HL-60 (cell line): ENCODE measurements at regions not wholly inside any gene's neighbourhood (a gene's known extent, or its start where the extent isn't known, plus 50 kb on each side); places are given as distances from the start of the nearest gene placed in this dataset.

Source experiments
- DNase-seq, 2 experiments: peaks; one replicate each; pipeline ENCODE4 v3.0.0-alpha.2; 2010 to 2020; ENCODE audit warnings: low read depth in 1 of 2, low spot score in 1 of 2
- H3K27ac ChIP-seq: fragments of 250-450 bp; sonication (Bioruptor Pico); replicated peaks from 2 replicates; pipeline ENCODE4 v1.5.1; 2020; ENCODE audit warnings: mild to moderate bottlenecking, moderate library complexity
- H3K27me3 ChIP-seq: fragments of 250-450 bp; sonication (Bioruptor Pico); 2 replicates; pipeline ENCODE4 v1.5.1; 2021; ENCODE audit warnings: mild to moderate bottlenecking, moderate library complexity; ENCODE audit not compliant: insufficient read depth, poor library complexity, severe bottlenecking
- H3K4me3 ChIP-seq: replicated peaks from 2 replicates; pipeline ENCODE4 v1.5.1; 2011; ENCODE audit warnings: mild to moderate bottlenecking, control low read depth, low read length; ENCODE audit not compliant: insufficient read depth
- CTCF ChIP-seq: IDR thresholded peaks from one replicate; pipeline ENCODE4 v1.5.1; 2011; ENCODE audit warnings: low read length, control low read depth, inconsistent platforms; ENCODE audit not compliant: insufficient read depth
- GABPA ChIP-seq: IDR thresholded peaks from 2 replicates; pipeline ENCODE4 v1.6.1; 2012; ENCODE audit warnings: low read depth
- POLR2AphosphoS5 ChIP-seq: IDR thresholded peaks from 2 replicates; pipeline ENCODE4 v1.6.1; 2012; ENCODE audit warnings: low read depth
- REST ChIP-seq: IDR thresholded peaks from 2 replicates; pipeline ENCODE4 v1.6.1; 2012; ENCODE audit warnings: low read depth; ENCODE audit not compliant: insufficient replicate concordance
- SPI1 ChIP-seq: IDR thresholded peaks from 2 replicates; pipeline ENCODE4 v1.6.1; 2012; ENCODE audit warnings: low read depth, mild to moderate bottlenecking, borderline replicate concordance

- TF ChIP-seq SPI1 (no peak), CTCF (no peak), REST (no peak), GABPA (no peak), POLR2AphosphoS5 (no peak)
- DNase-seq = no peak
- no peaks in the 10 kb centered on the region for H3K27me3 ChIP-seq
- H3K27ac ChIP-seq = no peak overlapping the region
- H3K4me3 ChIP-seq = no peak overlapping the region
Measured at GRCh38 chr2:18169121-18169892, 290.8 kb downstream of the KCNS3 start.

GRCh38 chr2:18167871-18168270 is 289.4 kb downstream of the KCNS3 start:
- no peaks in the 10 kb centered on the region for H3K27me3 ChIP-seq
- TF ChIP-seq POLR2AphosphoS5 (no peak), SPI1 (no peak), GABPA (no peak), REST (no peak), CTCF (no peak)
- DNase-seq = no peak
- no peak overlapping the region for H3K27ac ChIP-seq
- no peak overlapping the region for H3K4me3 ChIP-seq

GRCh38 chr2:18161681-18162080 is 283.2 kb downstream of the KCNS3 start:
- no peak for TF ChIP-seq REST
- TF ChIP-seq GABPA = no peak
- no peak for TF ChIP-seq SPI1
- no peak for TF ChIP-seq CTCF
- no peak for TF ChIP-seq POLR2AphosphoS5
- H3K27ac ChIP-seq = no peak overlapping the region
- no peak for DNase-seq
- H3K4me3 ChIP-seq = no peak overlapping the region
- H3K27me3 ChIP-seq = no peaks in the 10 kb centered on the region
